H1 (cell line): ENCODE measurements at regions not wholly inside any gene's neighbourhood (a gene's known extent, or its start where the extent isn't known, plus 50 kb on each side); places are given as distances from the start of the nearest gene placed in this dataset.

Source experiments
- SIX5 ChIP-seq: IDR thresholded peaks from 2 replicates; pipeline ENCODE4 v1.6.1; 2011; ENCODE audit warnings: mild to moderate bottlenecking, low read depth, low read length

DNA sequence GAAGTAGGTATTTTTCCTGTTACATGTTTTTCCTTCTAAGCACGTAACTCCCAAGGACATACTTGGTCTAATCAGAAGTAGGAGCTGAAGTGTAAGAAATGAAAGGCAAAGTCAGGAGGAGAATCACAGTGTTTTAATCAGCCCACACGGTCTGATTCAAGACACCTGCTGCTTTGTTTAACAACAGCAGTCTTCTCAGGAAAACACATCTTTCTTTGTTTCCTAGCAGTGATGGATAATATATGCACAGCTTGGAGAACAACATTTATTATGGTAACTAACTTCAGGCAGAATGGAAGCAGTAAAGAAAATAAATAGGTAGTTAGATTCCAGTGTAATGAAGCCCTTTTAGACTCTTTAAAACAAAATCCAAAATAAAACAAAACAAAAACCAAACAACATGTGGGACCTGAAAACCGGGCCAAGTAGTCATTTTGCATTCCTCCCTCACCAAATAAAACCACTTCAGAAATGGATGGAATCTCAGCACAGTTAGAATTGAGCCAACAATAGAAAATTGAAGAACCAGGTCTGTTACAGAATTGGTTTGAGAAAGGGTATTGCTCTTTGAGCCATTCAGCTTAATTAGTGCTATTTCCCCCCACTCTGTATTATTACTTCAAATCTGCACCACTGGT lies 61.1 kb upstream of the UGP2 start (continued):
- no peak for TF ChIP-seq SIX5
